ENCODE measurements at regions not wholly inside any gene's neighbourhood (a gene's known extent, or its start where the extent isn't known, plus 50 kb on each side); places are given as distances from the start of the nearest gene placed in this dataset.

DNA sequence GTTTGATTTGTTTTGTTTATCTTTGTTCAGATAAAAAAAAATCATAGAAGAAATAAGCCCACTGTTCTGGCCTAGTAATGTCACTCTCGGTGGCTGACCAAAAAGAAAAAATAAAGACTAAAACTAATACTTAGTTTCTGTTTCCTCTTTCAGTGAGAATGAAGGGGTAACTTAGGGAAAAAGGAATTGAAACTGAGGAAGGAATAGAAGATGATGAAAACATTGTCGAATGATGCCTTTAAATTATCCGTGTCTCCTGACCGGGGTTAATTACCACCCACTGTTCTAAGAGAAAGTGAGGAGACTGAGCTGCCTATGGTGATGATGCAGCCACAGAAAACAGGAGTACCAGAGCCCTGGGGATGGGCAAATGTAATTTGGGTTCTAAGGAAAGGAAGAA, 73.1 kb downstream of the PTCHD4 start:
- TF ChIP-seq SIRT6 (IDR thresholded peaks at IDR 0.05; ENCODE audit: low read depth, low read length), result no peak
- no peak for TF ChIP-seq ZBED1 (IDR thresholded peaks at IDR 0.05)
- TF ChIP-seq, protein P1, sequence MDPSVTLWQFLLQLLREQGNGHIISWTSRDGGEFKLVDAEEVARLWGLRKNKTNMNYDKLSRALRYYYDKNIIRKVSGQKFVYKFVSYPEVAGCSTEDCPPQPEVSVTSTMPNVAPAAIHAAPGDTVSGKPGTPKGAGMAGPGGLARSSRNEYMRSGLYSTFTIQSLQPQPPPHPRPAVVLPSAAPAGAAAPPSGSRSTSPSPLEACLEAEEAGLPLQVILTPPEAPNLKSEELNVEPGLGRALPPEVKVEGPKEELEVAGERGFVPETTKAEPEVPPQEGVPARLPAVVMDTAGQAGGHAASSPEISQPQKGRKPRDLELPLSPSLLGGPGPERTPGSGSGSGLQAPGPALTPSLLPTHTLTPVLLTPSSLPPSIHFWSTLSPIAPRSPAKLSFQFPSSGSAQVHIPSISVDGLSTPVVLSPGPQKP (CRISPR knock-in tag; IDR thresholded peaks at IDR 0.05), result no peak
- TF ChIP-seq RBM25 (IDR thresholded peaks at IDR 0.05; ENCODE audit: low read depth, low read length, severe bottlenecking), result no peak
